Liver (tissue), 8 donors: ENCODE measurements at regions not wholly inside any gene's neighbourhood (a gene's known extent, or its start where the extent isn't known, plus 50 kb on each side); places are given as distances from the start of the nearest gene placed in this dataset.

ENCODE experiments used
- DNase-seq: peaks from one replicate; pipeline ENCODE4 v3.0.0-alpha.2; 2017; ENCODE audit warnings: low spot score
- H3K27ac ChIP-seq, 2 donors: one replicate each; pipeline ENCODE4 v1.7.0; 2013; ENCODE audit warnings: inconsistent platforms in 2 of 2, low read length in 2 of 2, control low read depth in 1 of 2, low read depth in 1 of 2, mild to moderate bottlenecking in 1 of 2
- H3K27me3 ChIP-seq, 4 donors: one replicate each; pipeline versions ENCODE4 v1.6.1 to v1.7.0; 2013; ENCODE audit warnings: low read length in 3 of 4, inconsistent platforms in 1 of 4, mild to moderate bottlenecking in 1 of 4, moderate library complexity in 1 of 4; ENCODE audit not compliant: control insufficient read depth in 4 of 4, insufficient read depth in 4 of 4
- H3K36me3 ChIP-seq, 4 donors: one replicate each; pipeline versions ENCODE4 v1.6.1 to v1.7.0; 2013; ENCODE audit warnings: low read length in 3 of 4, mild to moderate bottlenecking in 3 of 4, low read depth in 1 of 4, moderate library complexity in 1 of 4; ENCODE audit not compliant: control insufficient read depth in 4 of 4, insufficient read depth in 3 of 4
- H3K4me1 ChIP-seq, 4 donors: one replicate each; pipeline versions ENCODE4 v1.6.1 to v1.7.0; 2013; ENCODE audit warnings: low read length in 3 of 4, mild to moderate bottlenecking in 3 of 4, moderate library complexity in 1 of 4; ENCODE audit not compliant: control insufficient read depth in 4 of 4, insufficient read depth in 4 of 4
- H3K4me3 ChIP-seq, 3 donors: one replicate each; pipeline versions ENCODE4 v1.6.1 to v1.7.0; 2013; ENCODE audit warnings: low read length in 3 of 3, control low read depth in 1 of 3, low read depth in 1 of 3, mild to moderate bottlenecking in 1 of 3
- H3K9ac ChIP-seq, 2 donors: one replicate each; pipeline ENCODE4 v1.7.0; 2013; ENCODE audit warnings: low read length in 2 of 2, mild to moderate bottlenecking in 2 of 2, moderate library complexity in 2 of 2, control low read depth in 1 of 2, low read depth in 1 of 2
- H3K9me3 ChIP-seq, 4 donors: one replicate each; pipeline versions ENCODE4 v1.6.1 to v1.7.0; 2013; ENCODE audit warnings: low read length in 3 of 4; ENCODE audit not compliant: control insufficient read depth in 4 of 4
- EGR1 ChIP-seq, 2 donors: IDR thresholded peaks; 2 replicates each; pipeline ENCODE4 v1.6.1; 2016 to 2018; ENCODE audit warnings: antibody characterized with exemption in 2 of 2, low read depth in 2 of 2
- FOXA1 ChIP-seq: IDR thresholded peaks from 2 replicates; pipeline ENCODE4 v1.6.1; 2016; ENCODE audit warnings: antibody characterized with exemption
- FOXA2 ChIP-seq: IDR thresholded peaks from 2 replicates; pipeline ENCODE4 v1.6.1; 2016; ENCODE audit warnings: antibody characterized with exemption
- GABPA ChIP-seq, 2 donors: IDR thresholded peaks in 1 of 2; conservative IDR thresholded peaks in 1 of 2; 2 replicates each; pipeline ENCODE4 v1.6.1; 2016; ENCODE audit warnings: antibody characterized with exemption in 2 of 2, mild to moderate bottlenecking in 1 of 2, moderate library complexity in 1 of 2
- HNF4A ChIP-seq, 2 donors: conservative IDR thresholded peaks; 2 replicates each; pipeline ENCODE4 v1.6.1; 2016; ENCODE audit warnings: antibody characterized with exemption in 2 of 2, mild to moderate bottlenecking in 2 of 2
- HNF4G ChIP-seq: IDR thresholded peaks from 2 replicates; pipeline ENCODE4 v1.6.1; 2016; ENCODE audit warnings: antibody characterized with exemption
- JUND ChIP-seq, 2 donors: IDR thresholded peaks; 2 replicates each; pipeline ENCODE4 v1.6.1; 2016; ENCODE audit warnings: antibody characterized with exemption in 2 of 2
- NR2F2 ChIP-seq: IDR thresholded peaks from 2 replicates; pipeline ENCODE4 v1.6.1; 2016; ENCODE audit warnings: antibody characterized with exemption
- RXRA ChIP-seq, 2 donors: IDR thresholded peaks; 2 replicates each; pipeline ENCODE4 v1.6.1; 2017 to 2018; ENCODE audit warnings: antibody characterized with exemption in 2 of 2, mild to moderate bottlenecking in 1 of 2
- SP1 ChIP-seq: IDR thresholded peaks from 2 replicates; pipeline ENCODE4 v1.6.1; 2018; ENCODE audit warnings: antibody characterized with exemption, mild to moderate bottlenecking
- TAF1 ChIP-seq: conservative IDR thresholded peaks from 2 replicates; pipeline ENCODE4 v1.6.1; 2016; ENCODE audit warnings: antibody characterized with exemption, mild to moderate bottlenecking
- YY1 ChIP-seq: IDR thresholded peaks from 2 replicates; pipeline ENCODE4 v1.6.1; 2016; ENCODE audit warnings: antibody characterized with exemption, mild to moderate bottlenecking
- WGBS: extraction: QIAGEN DNeasy Blood & Tissue Kit; methylation state at CpG from one replicate; pipeline ENCODE4 v1.1.7; 2013; 5-methylcytosine and 5-hydroxymethylcytosine counted together
- TF ChIP-seq, protein P1 (sequence below): IDR thresholded peaks from 2 replicates; pipeline ENCODE4 v1.6.1; 2016; ENCODE audit warnings: antibody characterized with exemption
- TF ChIP-seq, protein P2 (sequence below): fragments of 150-350 bp; IDR thresholded peaks from 2 replicates; pipeline ENCODE4 v1.5.1; 2017; ENCODE audit warnings: improper control_type of control experiment, low read depth, low read length; ENCODE audit not compliant: missing input control
- TF ChIP-seq, protein P3 (sequence below): IDR thresholded peaks from 2 replicates; pipeline ENCODE4 v1.6.1; 2016; ENCODE audit warnings: antibody characterized with exemption
- TF ChIP-seq, protein P4 (sequence below): IDR thresholded peaks from 2 replicates; pipeline ENCODE4 v1.6.1; 2016; ENCODE audit warnings: antibody characterized with exemption
- TF ChIP-seq, protein P5 (sequence below): IDR thresholded peaks from 2 replicates; pipeline ENCODE4 v1.6.1; 2016; ENCODE audit warnings: antibody characterized with exemption, mild to moderate bottlenecking
- donor health status: healthy.
- donor health status: healthy.
- donor health status: healthy.
- donor health status: healthy.
- donor health status: healthy.

DNA sequence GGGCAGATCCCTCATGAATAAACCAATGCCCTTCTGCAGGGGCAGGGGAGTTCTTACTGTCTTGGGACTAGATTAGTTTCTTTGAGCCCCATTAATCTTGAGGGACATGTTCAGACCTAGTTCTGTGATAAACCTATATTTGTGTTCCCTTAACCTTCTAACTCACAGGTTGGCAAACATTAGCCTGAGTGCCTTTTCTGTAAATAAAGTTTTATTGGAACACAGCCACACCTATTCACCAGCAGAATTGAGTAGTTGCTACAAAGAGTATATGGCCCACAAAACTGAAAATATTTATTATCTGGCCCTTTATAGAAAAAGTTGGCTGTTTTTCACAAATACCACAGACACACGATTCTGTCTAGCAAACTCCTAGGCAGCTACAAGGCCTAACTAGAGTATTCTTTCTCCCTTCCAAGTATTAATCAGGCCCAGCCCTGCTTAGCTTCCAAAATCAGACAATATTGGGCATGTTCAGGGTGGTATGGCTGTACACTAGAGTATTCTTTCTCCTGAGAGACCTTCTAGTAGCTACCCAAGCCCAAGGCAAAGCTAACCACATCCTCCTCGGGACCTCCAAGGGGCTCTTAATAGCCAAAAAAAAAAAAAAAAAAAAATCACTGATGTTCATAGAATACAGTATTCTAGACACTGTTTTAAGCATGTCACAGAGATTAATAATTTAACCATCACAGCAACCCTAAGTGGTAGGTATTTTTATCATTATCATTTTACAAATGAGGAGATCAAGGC lies 199.3 kb upstream of the PWP1 start:
- Histone ChIP-seq H3K36me3 (no peaks in the 10 kb centered on the region), H3K27me3 (no peaks in the 10 kb centered on the region), H3K4me3 (no peak overlapping the region), H3K4me1 (no peaks in the 10 kb centered on the region), H3K27ac (no peak overlapping the region), H3K9ac (no peak overlapping the region), H3K9me3 (no peaks in the 10 kb centered on the region)
- no peak for DNase-seq
- WGBS, result 85% methylated on average over 2 of the region's 2 CpGs
- TF ChIP-seq, protein P1, sequence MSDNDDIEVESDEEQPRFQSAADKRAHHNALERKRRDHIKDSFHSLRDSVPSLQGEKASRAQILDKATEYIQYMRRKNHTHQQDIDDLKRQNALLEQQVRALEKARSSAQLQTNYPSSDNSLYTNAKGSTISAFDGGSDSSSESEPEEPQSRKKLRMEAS, result no peak
- TF ChIP-seq FOXA2, result no peak
- no peak for TF ChIP-seq HNF4A (conservative IDR thresholded peaks at IDR 0.05)
- TF ChIP-seq, protein P2, sequence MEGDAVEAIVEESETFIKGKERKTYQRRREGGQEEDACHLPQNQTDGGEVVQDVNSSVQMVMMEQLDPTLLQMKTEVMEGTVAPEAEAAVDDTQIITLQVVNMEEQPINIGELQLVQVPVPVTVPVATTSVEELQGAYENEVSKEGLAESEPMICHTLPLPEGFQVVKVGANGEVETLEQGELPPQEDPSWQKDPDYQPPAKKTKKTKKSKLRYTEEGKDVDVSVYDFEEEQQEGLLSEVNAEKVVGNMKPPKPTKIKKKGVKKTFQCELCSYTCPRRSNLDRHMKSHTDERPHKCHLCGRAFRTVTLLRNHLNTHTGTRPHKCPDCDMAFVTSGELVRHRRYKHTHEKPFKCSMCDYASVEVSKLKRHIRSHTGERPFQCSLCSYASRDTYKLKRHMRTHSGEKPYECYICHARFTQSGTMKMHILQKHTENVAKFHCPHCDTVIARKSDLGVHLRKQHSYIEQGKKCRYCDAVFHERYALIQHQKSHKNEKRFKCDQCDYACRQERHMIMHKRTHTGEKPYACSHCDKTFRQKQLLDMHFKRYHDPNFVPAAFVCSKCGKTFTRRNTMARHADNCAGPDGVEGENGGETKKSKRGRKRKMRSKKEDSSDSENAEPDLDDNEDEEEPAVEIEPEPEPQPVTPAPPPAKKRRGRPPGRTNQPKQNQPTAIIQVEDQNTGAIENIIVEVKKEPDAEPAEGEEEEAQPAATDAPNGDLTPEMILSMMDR, result no peak
- no peak for TF ChIP-seq EGR1 (IDR thresholded peaks at IDR 0.05; ENCODE audit: low read depth in 2 of 2)
- no peak for TF ChIP-seq SP1
- no peak for TF ChIP-seq TAF1
- no peak for TF ChIP-seq NR2F2
- TF ChIP-seq GABPA (IDR thresholded peaks at IDR 0.05 in 1 of 2, conservative IDR thresholded peaks at IDR 0.05 in 1 of 2), result no peak
- no peak for TF ChIP-seq FOXA1
- no peak for TF ChIP-seq RXRA (IDR thresholded peaks at IDR 0.05)
- TF ChIP-seq YY1, result no peak
- TF ChIP-seq, protein P3, sequence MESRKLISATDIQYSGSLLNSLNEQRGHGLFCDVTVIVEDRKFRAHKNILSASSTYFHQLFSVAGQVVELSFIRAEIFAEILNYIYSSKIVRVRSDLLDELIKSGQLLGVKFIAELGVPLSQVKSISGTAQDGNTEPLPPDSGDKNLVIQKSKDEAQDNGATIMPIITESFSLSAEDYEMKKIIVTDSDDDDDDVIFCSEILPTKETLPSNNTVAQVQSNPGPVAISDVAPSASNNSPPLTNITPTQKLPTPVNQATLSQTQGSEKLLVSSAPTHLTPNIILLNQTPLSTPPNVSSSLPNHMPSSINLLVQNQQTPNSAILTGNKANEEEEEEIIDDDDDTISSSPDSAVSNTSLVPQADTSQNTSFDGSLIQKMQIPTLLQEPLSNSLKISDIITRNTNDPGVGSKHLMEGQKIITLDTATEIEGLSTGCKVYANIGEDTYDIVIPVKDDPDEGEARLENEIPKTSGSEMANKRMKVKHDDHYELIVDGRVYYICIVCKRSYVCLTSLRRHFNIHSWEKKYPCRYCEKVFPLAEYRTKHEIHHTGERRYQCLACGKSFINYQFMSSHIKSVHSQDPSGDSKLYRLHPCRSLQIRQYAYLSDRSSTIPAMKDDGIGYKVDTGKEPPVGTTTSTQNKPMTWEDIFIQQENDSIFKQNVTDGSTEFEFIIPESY, result no peak

DNA sequence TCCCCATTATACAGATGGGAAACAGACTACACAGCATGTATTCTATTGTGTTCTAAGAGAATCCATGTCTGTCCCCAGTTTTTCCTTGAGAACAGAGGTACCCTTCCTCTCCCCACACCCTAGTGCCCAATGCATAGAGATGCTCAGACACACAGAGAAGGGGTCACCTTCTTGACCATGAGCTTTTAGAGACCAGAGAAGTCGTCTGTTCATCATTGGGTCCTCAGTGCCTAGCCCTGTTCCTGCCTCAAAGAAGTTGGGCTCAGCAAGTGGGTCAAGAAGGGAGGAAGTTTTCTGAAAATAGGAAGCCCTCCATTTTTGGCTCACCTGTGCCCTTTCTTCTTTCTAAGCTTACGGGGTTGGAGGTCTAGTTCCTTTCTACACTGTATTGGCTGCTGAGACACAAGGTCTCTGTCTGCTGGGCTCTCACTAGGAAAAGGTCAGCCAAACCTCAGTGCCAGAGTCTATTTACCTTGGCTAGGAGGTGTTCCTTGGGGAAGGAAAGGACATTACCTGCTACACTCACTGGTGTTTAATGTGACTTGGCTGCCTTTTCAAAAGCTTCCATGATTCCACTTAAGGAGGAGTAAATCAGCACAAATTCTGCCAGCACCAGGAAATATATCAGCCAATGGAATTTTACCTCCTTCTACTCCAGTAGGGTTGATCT lies 198.5 kb upstream of the PWP1 start:
- 87% methylated on average over 2 of the region's 2 CpGs for WGBS
- no peak overlapping the region for H3K9ac ChIP-seq
- H3K36me3 ChIP-seq, result no peaks in the 10 kb centered on the region
- no peak overlapping the region for H3K27ac ChIP-seq
- H3K9me3 ChIP-seq, result no peaks in the 10 kb centered on the region
- no peak for DNase-seq
- H3K4me3 ChIP-seq, result no peak overlapping the region
- H3K27me3 ChIP-seq, result no peaks in the 10 kb centered on the region
- H3K4me1 ChIP-seq, result no peaks in the 10 kb centered on the region
- no peak for TF ChIP-seq HNF4A (conservative IDR thresholded peaks at IDR 0.05)
- no peak for TF ChIP-seq EGR1 (IDR thresholded peaks at IDR 0.05; ENCODE audit: low read depth in 2 of 2)
- TF ChIP-seq, protein P4, sequence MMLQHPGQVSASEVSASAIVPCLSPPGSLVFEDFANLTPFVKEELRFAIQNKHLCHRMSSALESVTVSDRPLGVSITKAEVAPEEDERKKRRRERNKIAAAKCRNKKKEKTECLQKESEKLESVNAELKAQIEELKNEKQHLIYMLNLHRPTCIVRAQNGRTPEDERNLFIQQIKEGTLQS, result no peak
- no peak for TF ChIP-seq RXRA (IDR thresholded peaks at IDR 0.05)
- TF ChIP-seq, protein P1, result no peak
- no peak for TF ChIP-seq SP1
- TF ChIP-seq YY1, result no peak
- TF ChIP-seq, protein P3, result no peak
- TF ChIP-seq, protein P5, sequence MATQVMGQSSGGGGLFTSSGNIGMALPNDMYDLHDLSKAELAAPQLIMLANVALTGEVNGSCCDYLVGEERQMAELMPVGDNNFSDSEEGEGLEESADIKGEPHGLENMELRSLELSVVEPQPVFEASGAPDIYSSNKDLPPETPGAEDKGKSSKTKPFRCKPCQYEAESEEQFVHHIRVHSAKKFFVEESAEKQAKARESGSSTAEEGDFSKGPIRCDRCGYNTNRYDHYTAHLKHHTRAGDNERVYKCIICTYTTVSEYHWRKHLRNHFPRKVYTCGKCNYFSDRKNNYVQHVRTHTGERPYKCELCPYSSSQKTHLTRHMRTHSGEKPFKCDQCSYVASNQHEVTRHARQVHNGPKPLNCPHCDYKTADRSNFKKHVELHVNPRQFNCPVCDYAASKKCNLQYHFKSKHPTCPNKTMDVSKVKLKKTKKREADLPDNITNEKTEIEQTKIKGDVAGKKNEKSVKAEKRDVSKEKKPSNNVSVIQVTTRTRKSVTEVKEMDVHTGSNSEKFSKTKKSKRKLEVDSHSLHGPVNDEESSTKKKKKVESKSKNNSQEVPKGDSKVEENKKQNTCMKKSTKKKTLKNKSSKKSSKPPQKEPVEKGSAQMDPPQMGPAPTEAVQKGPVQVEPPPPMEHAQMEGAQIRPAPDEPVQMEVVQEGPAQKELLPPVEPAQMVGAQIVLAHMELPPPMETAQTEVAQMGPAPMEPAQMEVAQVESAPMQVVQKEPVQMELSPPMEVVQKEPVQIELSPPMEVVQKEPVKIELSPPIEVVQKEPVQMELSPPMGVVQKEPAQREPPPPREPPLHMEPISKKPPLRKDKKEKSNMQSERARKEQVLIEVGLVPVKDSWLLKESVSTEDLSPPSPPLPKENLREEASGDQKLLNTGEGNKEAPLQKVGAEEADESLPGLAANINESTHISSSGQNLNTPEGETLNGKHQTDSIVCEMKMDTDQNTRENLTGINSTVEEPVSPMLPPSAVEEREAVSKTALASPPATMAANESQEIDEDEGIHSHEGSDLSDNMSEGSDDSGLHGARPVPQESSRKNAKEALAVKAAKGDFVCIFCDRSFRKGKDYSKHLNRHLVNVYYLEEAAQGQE, result no peak
- no peak for TF ChIP-seq HNF4G
- no peak for TF ChIP-seq FOXA1
- no peak for TF ChIP-seq JUND (IDR thresholded peaks at IDR 0.05)
- TF ChIP-seq, protein P2, result no peak
